Panc1 (cell line): ENCODE measurements at regions not wholly inside any gene's neighbourhood (a gene's known extent, or its start where the extent isn't known, plus 50 kb on each side); places are given as distances from the start of the nearest gene placed in this dataset.

Experiments used
- ATAC-seq: fragments of 200-7000 bp; cut with Tn5 transposase; 2 replicates; pipeline ENCODE4 v1.9.1; 2020; ENCODE audit warnings: mild to moderate bottlenecking, moderate library complexity
- BruUV-seq: library from RNA; stranded (reverse); fragments of 400-500 nt; replicated peaks from 2 replicates; lab custom pipeline; 2021; lab: Mats Ljungman, UMichigan
- CTCF ChIA-PET: fragments of 300-600 bp; sonication (Branson Sonifier 250); formaldehyde crosslinking; loops from one replicate; lab custom pipeline; 2022; ENCODE audit warnings: antibody characterized with exemption; lab: Charles Lee
- POLR2A ChIA-PET: fragments of 300-600 bp; sonication (Branson Sonifier 250); formaldehyde crosslinking; loops from one replicate; lab custom pipeline; 2022; ENCODE audit warnings: antibody characterized with exemption; lab: Charles Lee
- DNase-seq: peaks from one replicate; pipeline ENCODE4 v3.0.0-alpha.2; 2010; ENCODE audit warnings: low read depth, low spot score
- H3K27ac ChIP-seq: 2 replicates; pipeline ENCODE4 v1.5.1; 2011; ENCODE audit warnings: mild to moderate bottlenecking, low read length, inconsistent platforms
- H3K27me3 ChIP-seq: fragments of 200-500 bp; sonication (Bioruptor generic); 2 replicates; pipeline ENCODE4 v1.6.0; 2014; ENCODE audit warnings: low read length, inconsistent platforms; ENCODE audit not compliant: control insufficient read depth, insufficient read depth
- H3K36me3 ChIP-seq: fragments of 200-500 bp; sonication (Bioruptor generic); 2 replicates; pipeline ENCODE4 v1.5.1; 2014; ENCODE audit warnings: inconsistent platforms, mild to moderate bottlenecking, low read length, moderate library complexity; ENCODE audit not compliant: control insufficient read depth, insufficient read depth
- H3K4me1 ChIP-seq: 2 replicates; pipeline ENCODE4 v1.5.1; 2011; ENCODE audit warnings: inconsistent platforms, mild to moderate bottlenecking, low read length, moderate library complexity; ENCODE audit not compliant: control insufficient read depth, insufficient read depth
- H3K4me3 ChIP-seq, 2 experiments: 2 replicates each; pipeline ENCODE4 v1.5.1; 2011 to 2012; ENCODE audit warnings: low read depth in 2 of 2, low read length in 2 of 2, mild to moderate bottlenecking in 2 of 2, inconsistent platforms in 1 of 2, moderate library complexity in 1 of 2
- H3K9me3 ChIP-seq: fragments of 200-500 bp; sonication (Bioruptor generic); 2 replicates; pipeline ENCODE4 v1.5.1; 2014; ENCODE audit warnings: low read depth, mild to moderate bottlenecking, inconsistent platforms, low read length, moderate library complexity; ENCODE audit not compliant: control insufficient read depth, insufficient read depth
- CTCF ChIP-seq: fragments of 450-650 bp; IDR thresholded peaks from 2 replicates; pipeline ENCODE4 v1.5.1; 2017; ENCODE audit warnings: mild to moderate bottlenecking
- POLR2AphosphoS5 ChIP-seq: IDR thresholded peaks from 2 replicates; pipeline ENCODE4 v1.6.1; 2012; ENCODE audit warnings: mild to moderate bottlenecking, low read depth, low read length, moderate library complexity
- REST ChIP-seq, 2 experiments: IDR thresholded peaks; 2 replicates each; pipeline ENCODE4 v1.6.1; 2011 to 2012; ENCODE audit warnings: low read depth in 2 of 2, control low read depth in 1 of 2, low read length in 1 of 2, mild to moderate bottlenecking in 1 of 2, moderate library complexity in 1 of 2; ENCODE audit not compliant: insufficient read depth in 1 of 2
- SIN3A ChIP-seq: IDR thresholded peaks from 2 replicates; pipeline ENCODE4 v1.6.1; 2012; ENCODE audit warnings: low read depth, mild to moderate bottlenecking, low read length, moderate library complexity, borderline replicate concordance; ENCODE audit not compliant: insufficient read depth
- TCF7L2 ChIP-seq: IDR thresholded peaks from 2 replicates; pipeline ENCODE4 v1.6.1; 2011; ENCODE audit warnings: mild to moderate bottlenecking, low read depth, low read length, inconsistent platforms
- in situ Hi-C: cut with HindIII; loops from 2 replicates; pipeline ENCODE4 v1.10.0; 2016; ENCODE audit warnings: low sequenced_read_pairs, low pct_unique_long_range_greater_than_20kb
- intact Hi-C: fragments of 100-400 bp; cut with micrococcal nuclease; formaldehyde crosslinking; loops from one replicate; pipeline ENCODE4 v1.10.0; 2022; ENCODE audit not compliant: unreplicated experiment

DNA sequence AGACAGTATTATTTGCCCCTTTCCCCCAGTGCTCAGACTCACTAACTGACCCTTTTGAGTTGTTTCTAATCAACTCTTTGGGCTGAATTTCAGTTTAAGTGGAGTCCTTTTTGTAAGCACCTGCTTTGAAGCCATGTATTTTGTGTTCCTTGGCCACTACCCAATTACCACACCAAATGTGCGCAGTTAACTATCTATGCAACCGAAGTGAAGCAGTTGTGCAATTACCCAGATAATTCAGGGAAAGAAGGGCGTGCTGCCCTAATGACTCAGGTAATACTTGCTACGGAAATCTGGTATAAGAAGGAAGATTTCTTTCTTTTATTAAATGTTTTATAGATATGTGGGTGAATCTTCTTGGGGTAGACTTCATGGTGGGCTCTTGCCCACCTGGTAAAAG lies 371.9 kb upstream of the TBL1XR1 start:
- Histone ChIP-seq H3K9me3 (no peaks in the 10 kb centered on the region), H3K27me3 (no peaks in the 10 kb centered on the region), H3K36me3 (no peaks in the 10 kb centered on the region), H3K4me1 (no peaks in the 10 kb centered on the region), H3K4me3 (no peak overlapping the region), H3K27ac (no peak overlapping the region)
- TF ChIP-seq SIN3A (no peak), REST (IDR thresholded peaks at IDR 0.05; ENCODE audit: insufficient read depth in 1 of 2, low read depth in 2 of 2, low read length in 1 of 2) (no peak), CTCF (no peak), POLR2AphosphoS5 (no peak), TCF7L2 (no peak)
- ATAC-seq (no peak), DNase-seq (no peak)
- in situ Hi-C loops (no loop called here), intact Hi-C loops (no loop called here)
- no TSS peak for BruUV-seq
- POLR2A ChIA-PET: no interaction called here
- CTCF ChIA-PET: interaction anchor here (0.7 kb wide), 1 partner anchor 262 kb away, joined by 3 read pairs; no protein-coding TSS in a partner anchor

GRCh38 chr3:177569875-177570657 lies 372.8 kb upstream of the TBL1XR1 start:
- POLR2A ChIA-PET: no interaction called here
- no peak overlapping the region; the same call in 1 of the 2 replicates for H3K27ac ChIP-seq
- in situ Hi-C loops: no loop called here

More at GRCh38 chr3:177569875-177570657, 372.8 kb upstream of the TBL1XR1 start:
- Histone ChIP-seq H3K4me1 (no peaks in the 10 kb centered on the region), H3K27me3 (no peaks in the 10 kb centered on the region), H3K9me3 (no peaks in the 10 kb centered on the region), H3K4me3 (no peak overlapping the region), H3K36me3 (no peaks in the 10 kb centered on the region)
- DNase-seq (no peak), ATAC-seq (no peak)
- intact Hi-C loops: no loop called here
- CTCF ChIA-PET: no interaction called here
- TF ChIP-seq CTCF (no peak), REST (IDR thresholded peaks at IDR 0.05; ENCODE audit: insufficient read depth in 1 of 2, low read depth in 2 of 2, low read length in 1 of 2) (no peak), SIN3A (no peak), POLR2AphosphoS5 (no peak), TCF7L2 (no peak)
- no TSS peak for BruUV-seq
